Neutrophil (primary cell): ENCODE measurements at regions not wholly inside any gene's neighbourhood (a gene's known extent, or its start where the extent isn't known, plus 50 kb on each side); places are given as distances from the start of the nearest gene placed in this dataset.

Experiments used
- H3K27ac ChIP-seq: fragments of 200-600 bp; sonication (generic); 2 replicates; pipeline ENCODE4 v1.5.1; 2016; ENCODE audit warnings: mild to moderate bottlenecking, moderate library complexity
- H3K27me3 ChIP-seq: fragments of 200-600 bp; sonication (generic); 2 replicates; pipeline ENCODE4 v1.6.0; 2016; ENCODE audit warnings: mild to moderate bottlenecking
- H3K36me3 ChIP-seq: fragments of 200-600 bp; sonication (generic); 2 replicates; pipeline ENCODE4 v1.5.1; 2017
- H3K4me1 ChIP-seq, 2 experiments: fragments of 200-600 bp in 1 of 2; sonication (generic) in 1 of 2; 1 replicate in 1 of 2; 2 replicates in 1 of 2; pipeline versions ENCODE4 v1.5.1 to v1.6.1; 2013 to 2016; ENCODE audit warnings: low read depth in 1 of 2, low read length in 1 of 2, mild to moderate bottlenecking in 1 of 2, moderate library complexity in 1 of 2; ENCODE audit not compliant: control insufficient read depth in 1 of 2, insufficient read depth in 1 of 2
- H3K4me3 ChIP-seq, 2 experiments: fragments of 200-600 bp in 1 of 2; sonication (generic) in 1 of 2; 1 replicate in 1 of 2; 2 replicates in 1 of 2; pipeline ENCODE4 v1.5.1; 2013 to 2016; ENCODE audit warnings: low read depth in 1 of 2, low read length in 1 of 2, mild to moderate bottlenecking in 1 of 2, moderate library complexity in 1 of 2
- H3K9me3 ChIP-seq: fragments of 200-600 bp; sonication (generic); 2 replicates; pipeline ENCODE4 v1.5.1; 2016
- TF ChIP-seq, protein P1 (sequence below): fragments of 200-600 bp; sonication (generic); IDR thresholded peaks from 2 replicates; pipeline ENCODE4 v1.5.1; 2016; ENCODE audit warnings: antibody characterized with exemption

DNA sequence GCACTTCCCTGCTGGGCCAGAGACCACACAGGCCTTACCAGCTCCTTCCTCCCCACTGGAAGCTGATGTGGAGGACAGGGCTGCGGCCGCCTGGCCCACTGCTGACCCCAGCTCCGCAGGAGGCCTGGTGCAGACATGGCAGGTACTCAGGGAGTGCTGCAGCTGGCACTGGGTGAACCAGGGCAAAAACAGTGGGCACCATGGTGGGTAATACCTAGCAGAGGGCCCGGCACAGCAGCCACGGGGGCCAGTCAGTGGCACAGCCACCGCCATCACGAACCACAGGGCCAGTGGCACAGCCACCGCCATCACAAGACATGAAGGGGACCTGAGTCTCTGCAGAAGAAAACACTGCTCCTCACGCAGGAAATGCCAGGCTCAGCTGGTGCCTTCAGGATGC lies 152.6 kb upstream of the PPP2R2D start:
- H3K27ac ChIP-seq: no peak overlapping the region
- peaks cover 30% of the 10 kb centered on the region for H3K27me3 ChIP-seq
- no peaks in the 10 kb centered on the region for H3K9me3 ChIP-seq
- H3K4me3 ChIP-seq: no peak overlapping the region
- no peaks in the 10 kb centered on the region for H3K4me1 ChIP-seq
- H3K36me3 ChIP-seq: no peaks in the 10 kb centered on the region
- TF ChIP-seq, protein P1, sequence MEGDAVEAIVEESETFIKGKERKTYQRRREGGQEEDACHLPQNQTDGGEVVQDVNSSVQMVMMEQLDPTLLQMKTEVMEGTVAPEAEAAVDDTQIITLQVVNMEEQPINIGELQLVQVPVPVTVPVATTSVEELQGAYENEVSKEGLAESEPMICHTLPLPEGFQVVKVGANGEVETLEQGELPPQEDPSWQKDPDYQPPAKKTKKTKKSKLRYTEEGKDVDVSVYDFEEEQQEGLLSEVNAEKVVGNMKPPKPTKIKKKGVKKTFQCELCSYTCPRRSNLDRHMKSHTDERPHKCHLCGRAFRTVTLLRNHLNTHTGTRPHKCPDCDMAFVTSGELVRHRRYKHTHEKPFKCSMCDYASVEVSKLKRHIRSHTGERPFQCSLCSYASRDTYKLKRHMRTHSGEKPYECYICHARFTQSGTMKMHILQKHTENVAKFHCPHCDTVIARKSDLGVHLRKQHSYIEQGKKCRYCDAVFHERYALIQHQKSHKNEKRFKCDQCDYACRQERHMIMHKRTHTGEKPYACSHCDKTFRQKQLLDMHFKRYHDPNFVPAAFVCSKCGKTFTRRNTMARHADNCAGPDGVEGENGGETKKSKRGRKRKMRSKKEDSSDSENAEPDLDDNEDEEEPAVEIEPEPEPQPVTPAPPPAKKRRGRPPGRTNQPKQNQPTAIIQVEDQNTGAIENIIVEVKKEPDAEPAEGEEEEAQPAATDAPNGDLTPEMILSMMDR: no peak

DNA sequence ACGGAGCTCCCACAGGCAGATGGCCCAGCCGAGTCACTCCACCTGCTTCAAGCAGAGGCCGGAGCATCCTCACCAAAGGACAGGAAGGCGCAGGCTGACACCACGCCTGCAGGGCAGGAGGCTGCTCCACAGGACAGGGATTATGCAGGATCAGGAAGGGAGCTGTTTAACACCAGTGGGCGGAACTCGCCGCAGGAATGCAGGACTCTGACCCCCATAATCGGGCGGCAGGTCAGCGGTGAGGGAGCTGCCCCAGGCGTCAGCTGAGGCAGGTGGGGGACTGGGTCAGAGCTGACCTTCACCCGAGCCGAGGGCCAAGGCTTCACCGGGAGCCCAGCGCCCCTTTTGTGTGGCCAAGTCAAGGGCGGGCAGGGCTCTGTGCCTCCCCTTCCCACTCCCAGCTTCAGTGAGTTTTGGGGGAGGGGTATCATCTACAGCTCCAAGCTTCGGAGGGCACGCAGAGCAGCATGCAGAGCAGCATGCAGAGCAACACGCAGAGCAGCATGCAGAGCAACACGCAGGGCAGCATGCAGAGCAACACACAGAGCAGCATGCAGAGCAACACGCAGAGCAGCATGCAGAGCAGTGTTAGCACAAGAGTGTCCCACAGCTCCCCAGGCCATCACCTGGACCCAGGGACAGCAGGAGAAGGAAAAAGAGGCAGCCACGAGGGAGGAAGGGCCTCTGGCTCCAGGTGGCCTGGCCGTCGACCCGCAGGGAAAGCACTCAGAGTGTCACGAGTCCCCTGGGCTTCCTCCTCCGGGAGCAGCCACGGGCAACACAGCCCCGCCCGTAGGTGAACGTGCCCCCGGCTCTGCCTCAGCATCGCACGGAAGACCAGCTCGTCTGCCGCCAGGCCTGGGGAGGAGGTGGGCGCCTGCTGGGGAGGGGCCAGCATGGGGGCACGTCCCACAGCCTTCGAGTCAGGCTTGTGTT lies 151.7 kb upstream of the PPP2R2D start:
- no peak overlapping the region for H3K4me3 ChIP-seq

DNA sequence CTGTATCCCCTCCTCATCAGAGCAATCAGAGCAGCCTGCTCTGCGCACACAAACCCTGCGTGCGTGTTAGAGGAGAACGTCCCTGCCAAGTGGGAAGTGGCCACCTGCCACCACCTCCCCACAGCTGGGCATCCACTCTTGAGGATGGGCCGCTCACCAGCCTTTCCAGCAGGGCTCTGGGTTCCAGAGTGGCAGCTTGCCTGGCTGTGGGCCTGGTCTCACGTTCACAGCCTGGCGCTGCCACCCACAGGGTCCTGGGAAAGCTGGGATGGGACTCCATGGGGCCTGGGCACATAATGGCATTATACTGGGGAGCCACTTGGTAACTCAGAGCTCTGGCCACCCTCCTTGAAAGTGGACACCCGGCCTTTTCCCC lies 151.1 kb upstream of the PPP2R2D start:
- Histone ChIP-seq H3K36me3 (no peaks in the 10 kb centered on the region), H3K9me3 (no peaks in the 10 kb centered on the region), H3K4me1 (no peaks in the 10 kb centered on the region), H3K27ac (no peak overlapping the region), H3K4me3 (no peak overlapping the region), H3K27me3 (peaks cover 15% of the 10 kb centered on the region)
- TF ChIP-seq, protein P1: no peak

More for the DNA sequence above, 151.7 kb upstream of the PPP2R2D start:
- Histone ChIP-seq H3K27ac (no peak overlapping the region), H3K27me3 (peaks cover 21% of the 10 kb centered on the region), H3K4me1 (no peaks in the 10 kb centered on the region), H3K9me3 (no peaks in the 10 kb centered on the region), H3K36me3 (no peaks in the 10 kb centered on the region)
- TF ChIP-seq, protein P1: no peak

DNA sequence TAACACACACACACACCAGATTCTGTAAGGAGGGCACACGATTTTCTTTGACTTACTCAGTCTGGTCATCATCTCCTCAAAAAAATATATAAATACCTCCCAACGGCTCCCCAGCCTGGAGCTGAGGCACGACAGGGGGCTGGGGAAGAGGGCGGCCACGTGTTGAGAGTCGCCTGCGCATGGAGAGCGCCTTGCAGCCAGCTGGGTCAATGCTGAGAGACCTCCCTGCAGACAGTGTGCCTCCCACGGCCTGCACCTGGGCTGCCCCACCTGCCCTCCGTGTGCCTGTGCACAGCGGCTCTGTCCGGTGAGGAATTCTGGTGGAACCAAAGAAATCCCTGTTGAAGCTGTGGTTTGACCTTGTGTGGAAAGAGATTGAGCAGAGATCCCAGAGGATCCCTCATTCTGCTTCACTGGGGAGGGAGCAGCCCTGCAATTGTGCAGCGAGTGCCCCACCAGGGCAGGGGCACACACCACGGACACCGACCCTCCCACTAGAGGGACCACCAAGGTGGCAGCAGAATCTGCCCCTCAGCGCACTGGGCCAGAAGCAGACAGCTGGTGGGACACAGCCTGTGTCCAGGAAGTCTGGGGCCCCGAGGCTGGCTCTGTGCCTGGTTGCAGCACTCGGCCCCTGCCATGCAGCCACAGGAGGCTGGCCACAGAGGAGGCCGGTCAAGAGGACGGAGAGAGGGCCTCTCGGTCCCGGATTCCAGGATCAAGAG lies 150.5 kb upstream of the PPP2R2D start:
- Histone ChIP-seq H3K4me3 (no peak overlapping the region), H3K9me3 (no peaks in the 10 kb centered on the region), H3K27me3 (peaks cover 15% of the 10 kb centered on the region), H3K36me3 (no peaks in the 10 kb centered on the region), H3K27ac (no peak overlapping the region), H3K4me1 (no peaks in the 10 kb centered on the region)
- TF ChIP-seq, protein P1: no peak

DNA sequence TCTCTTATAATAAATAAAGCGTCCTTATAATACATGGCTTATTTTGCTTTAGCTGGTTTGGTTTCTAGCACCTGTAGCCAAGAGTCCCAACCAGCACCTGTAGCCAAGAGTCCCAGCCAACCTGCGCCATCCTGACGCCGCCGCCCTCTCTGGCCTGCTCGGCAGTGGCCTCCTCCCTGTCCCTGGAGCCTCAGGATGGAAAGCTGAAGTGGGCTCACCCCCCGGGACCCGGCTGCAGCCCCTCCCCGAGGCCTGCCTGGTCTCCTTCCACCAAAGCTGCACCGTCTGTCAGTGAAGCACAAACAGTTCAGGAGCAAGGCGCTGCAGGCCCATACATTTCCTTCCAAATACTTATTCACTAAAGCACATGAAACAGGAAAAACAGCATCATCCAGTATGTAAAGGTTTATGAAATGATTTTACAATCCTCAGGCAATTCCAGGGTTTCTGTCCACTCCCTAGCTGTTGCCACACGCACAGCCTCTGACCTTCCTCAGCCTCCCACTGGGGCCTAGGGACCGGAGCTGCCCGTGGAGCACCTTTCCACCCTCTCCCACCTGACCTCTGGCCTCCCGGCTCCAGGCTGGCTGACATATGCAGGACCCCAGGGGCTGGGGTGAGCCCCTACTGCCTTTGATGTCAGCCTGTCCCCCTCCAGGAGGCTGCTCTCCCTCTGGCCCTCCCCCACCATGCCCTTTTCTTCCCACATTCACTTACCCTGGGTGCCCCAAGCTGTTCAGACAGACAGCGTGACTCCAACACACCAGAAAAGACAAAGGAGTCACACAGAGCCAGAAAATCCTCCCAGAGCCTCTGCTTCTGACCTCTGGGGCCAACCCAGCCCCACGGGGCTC lies 149.6 kb upstream of the PPP2R2D start:
- Histone ChIP-seq H3K4me3 (no peak overlapping the region), H3K27ac (no peak overlapping the region), H3K36me3 (no peaks in the 10 kb centered on the region), H3K27me3 (peaks cover 15% of the 10 kb centered on the region), H3K4me1 (no peaks in the 10 kb centered on the region), H3K9me3 (no peaks in the 10 kb centered on the region)
- TF ChIP-seq, protein P1: no peak
